GM23248 (cell line): ENCODE measurements at regions not wholly inside any gene's neighbourhood (a gene's known extent, or its start where the extent isn't known, plus 50 kb on each side); places are given as distances from the start of the nearest gene placed in this dataset.

Experiments used
- DNase-seq: peaks from one replicate; pipeline ENCODE4 v3.0.0-alpha.2; 2015
- H2AFZ ChIP-seq: fragments of 200-600 bp; sonication (generic); 2 replicates; pipeline ENCODE4 v1.6.1; 2016; ENCODE audit warnings: antibody characterized with exemption
- H3F3A ChIP-seq: fragments of 200-600 bp; sonication (generic); 2 replicates; pipeline ENCODE4 v1.6.1; 2016; ENCODE audit warnings: mild to moderate bottlenecking, antibody characterized with exemption, mixed run types; ENCODE audit not compliant: insufficient read depth
- H3K27ac ChIP-seq: fragments of 200-600 bp; sonication (generic); 2 replicates; pipeline ENCODE4 v1.5.1; 2016; ENCODE audit warnings: mild to moderate bottlenecking
- H3K27me3 ChIP-seq: fragments of 200-600 bp; sonication (generic); replicated peaks from 2 replicates; pipeline ENCODE4 v1.6.1; 2016; ENCODE audit warnings: mild to moderate bottlenecking; ENCODE audit not compliant: insufficient read depth
- H3K36me3 ChIP-seq: fragments of 200-600 bp; sonication (generic); 2 replicates; pipeline ENCODE4 v1.6.1; 2016; ENCODE audit warnings: low read depth, mild to moderate bottlenecking
- H3K4me1 ChIP-seq: fragments of 200-600 bp; sonication (generic); 2 replicates; pipeline ENCODE4 v1.6.1; 2016; ENCODE audit warnings: mild to moderate bottlenecking; ENCODE audit not compliant: insufficient read depth
- H3K4me2 ChIP-seq: fragments of 200-600 bp; sonication (generic); one replicate; pipeline ENCODE4 v1.6.1; 2016; ENCODE audit warnings: mild to moderate bottlenecking; ENCODE audit not compliant: unreplicated experiment
- H3K4me3 ChIP-seq: fragments of 200-600 bp; sonication (generic); 2 replicates; pipeline ENCODE4 v1.5.1; 2016; ENCODE audit warnings: mild to moderate bottlenecking
- H3K79me2 ChIP-seq: fragments of 200-600 bp; sonication (generic); 2 replicates; pipeline ENCODE4 v1.6.1; 2016; ENCODE audit warnings: mild to moderate bottlenecking; ENCODE audit not compliant: insufficient read depth
- H3K9ac ChIP-seq: fragments of 200-600 bp; sonication (generic); 2 replicates; pipeline ENCODE4 v1.6.1; 2016; ENCODE audit warnings: mild to moderate bottlenecking
- H3K9me2 ChIP-seq: fragments of 200-600 bp; sonication (generic); 2 replicates; pipeline ENCODE4 v1.6.1; 2016; ENCODE audit warnings: mixed run types, mild to moderate bottlenecking, moderate library complexity; ENCODE audit not compliant: insufficient read depth
- H3K9me3 ChIP-seq: fragments of 200-600 bp; sonication (generic); one replicate; pipeline ENCODE4 v1.6.1; 2017; ENCODE audit warnings: low read depth
- H4K20me1 ChIP-seq: fragments of 200-600 bp; sonication (generic); 2 replicates; pipeline ENCODE4 v1.6.0; 2016; ENCODE audit not compliant: insufficient read depth
- EZH2 ChIP-seq: fragments of 200-600 bp; sonication (generic); IDR thresholded peaks from 2 replicates; pipeline ENCODE4 v1.6.1; 2018; ENCODE audit warnings: antibody characterized with exemption, mild to moderate bottlenecking; ENCODE audit not compliant: insufficient read depth, poor library complexity, severe bottlenecking
- EZH2phosphoT487 ChIP-seq: fragments of 200-600 bp; sonication (generic); IDR thresholded peaks from 2 replicates; pipeline ENCODE4 v1.6.1; 2018; ENCODE audit warnings: antibody characterized with exemption, moderate library complexity, mild to moderate bottlenecking, low read depth; ENCODE audit not compliant: insufficient read depth
- WGBS, 2 experiments: methylation state at CpG; one replicate each; pipeline ENCODE4 v1.1.6; 2015 to 2017; ENCODE audit warnings: low lambda C conversion rate in 2 of 2, low coverage in 1 of 2; ENCODE audit errors: missing lambda C conversion rate in 2 of 2; 5-methylcytosine and 5-hydroxymethylcytosine counted together
- in situ Hi-C: fragments of 300-500 bp; cut with MboI; formaldehyde crosslinking; loops from 2 replicates; pipeline ENCODE4 v1.15.0; 2020

DNA sequence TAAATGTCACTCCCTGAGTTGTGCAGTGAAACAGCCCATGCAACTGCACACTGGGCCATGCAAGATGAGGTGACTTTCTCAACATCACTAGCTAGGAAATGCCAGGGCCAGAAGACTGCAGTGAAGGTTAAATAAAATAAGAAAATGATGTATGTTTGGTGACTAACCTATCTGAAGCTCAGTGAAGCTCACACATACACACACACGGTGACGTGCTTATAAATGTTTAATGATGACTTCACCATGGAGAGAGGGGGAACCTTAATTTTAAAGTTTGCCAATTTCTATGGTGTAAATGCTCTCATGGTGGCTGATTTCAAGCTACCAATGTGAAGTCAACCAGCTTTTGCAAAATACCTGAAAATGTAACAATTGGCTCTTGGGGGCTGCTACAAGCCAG, 166.4 kb downstream of the MAF start:
- Histone ChIP-seq H3K4me3 (no peak overlapping the region), H2AFZ (no peak overlapping the region), H3K4me1 (no peaks in the 10 kb centered on the region), H3K36me3 (no peaks in the 10 kb centered on the region), H3K9me3 (no peaks in the 10 kb centered on the region), H3K27me3 (no peaks in the 10 kb centered on the region), H3K79me2 (no peaks in the 10 kb centered on the region), H3K9me2 (no peaks in the 10 kb centered on the region), H3K9ac (no peak overlapping the region), H3K4me2 (no peak overlapping the region), H3K27ac (no peak overlapping the region), H4K20me1 (no peaks in the 10 kb centered on the region), H3F3A (no peaks in the 10 kb centered on the region)
- in situ Hi-C loops, result no loop called here
- no peak for TF ChIP-seq EZH2phosphoT487
- no peak for TF ChIP-seq EZH2
- DNase-seq, result no peak
- WGBS, 2 experiments, result 37 to 44% methylated on average over 2 of the region's 2 CpGs

DNA sequence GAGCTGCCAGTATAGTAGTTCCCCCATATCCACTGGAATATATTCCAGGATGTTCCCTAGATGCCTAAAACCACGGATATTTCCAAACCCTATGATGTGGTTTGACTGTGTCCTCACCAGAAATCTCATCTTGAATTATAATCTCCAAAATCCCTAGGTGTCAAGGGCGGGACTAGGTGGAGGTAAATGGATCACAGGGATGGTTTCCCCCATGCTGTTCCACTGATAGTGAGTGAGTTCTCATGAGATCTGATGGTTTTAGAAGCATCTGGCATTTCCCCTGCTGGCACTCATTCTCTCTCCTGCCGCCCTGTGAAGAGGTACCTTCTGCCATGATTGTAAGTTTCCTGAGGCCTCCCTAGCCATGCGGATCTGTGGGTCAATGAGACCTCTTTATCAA, 168.6 kb downstream of the MAF start:
- no peaks in the 10 kb centered on the region for H3K27me3 ChIP-seq
- WGBS, 2 experiments, result 35 to 36% methylated on average over 4 of the region's 4 CpGs
- H3K4me3 ChIP-seq, result no peak overlapping the region
- no peak overlapping the region for H3K9ac ChIP-seq
- no peaks in the 10 kb centered on the region for H3K9me2 ChIP-seq
- TF ChIP-seq EZH2phosphoT487 (no peak), EZH2 (no peak)
- H3K4me1 ChIP-seq, result no peaks in the 10 kb centered on the region
- in situ Hi-C loops, result no loop called here
- no peak overlapping the region for H3K4me2 ChIP-seq
- no peaks in the 10 kb centered on the region for H3K9me3 ChIP-seq
- H4K20me1 ChIP-seq, result no peaks in the 10 kb centered on the region
- H3F3A ChIP-seq, result no peaks in the 10 kb centered on the region
- H2AFZ ChIP-seq, result no peak overlapping the region
- H3K27ac ChIP-seq, result no peak overlapping the region
- H3K36me3 ChIP-seq, result no peaks in the 10 kb centered on the region
- DNase-seq, result no peak
- H3K79me2 ChIP-seq, result no peaks in the 10 kb centered on the region

DNA sequence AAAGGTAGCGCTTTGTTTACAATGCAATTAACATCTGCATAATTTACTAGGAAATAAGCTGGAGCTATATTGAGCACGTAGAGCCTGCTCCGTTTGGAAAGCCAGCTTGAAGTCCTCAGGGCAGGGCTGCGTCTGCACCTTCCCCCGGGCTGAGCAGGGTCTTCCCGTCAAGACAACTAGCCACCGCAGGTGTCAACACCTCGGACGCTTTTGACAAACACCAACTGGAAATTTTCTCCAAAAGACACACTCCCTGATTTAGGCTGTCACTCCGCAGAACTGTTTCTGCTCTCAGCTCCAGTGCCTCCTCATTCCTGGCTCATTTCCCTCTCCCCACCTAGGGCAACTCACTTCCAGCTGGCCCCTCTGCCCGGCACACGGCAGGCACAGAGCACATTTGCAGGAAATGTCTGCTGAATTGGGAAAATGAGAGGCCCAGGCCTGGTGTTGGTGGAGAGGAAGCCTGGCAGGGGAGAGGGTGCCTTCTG, 170.3 kb downstream of the MAF start:
- in situ Hi-C loops, result no loop called here
- no peak overlapping the region for H2AFZ ChIP-seq

DNA sequence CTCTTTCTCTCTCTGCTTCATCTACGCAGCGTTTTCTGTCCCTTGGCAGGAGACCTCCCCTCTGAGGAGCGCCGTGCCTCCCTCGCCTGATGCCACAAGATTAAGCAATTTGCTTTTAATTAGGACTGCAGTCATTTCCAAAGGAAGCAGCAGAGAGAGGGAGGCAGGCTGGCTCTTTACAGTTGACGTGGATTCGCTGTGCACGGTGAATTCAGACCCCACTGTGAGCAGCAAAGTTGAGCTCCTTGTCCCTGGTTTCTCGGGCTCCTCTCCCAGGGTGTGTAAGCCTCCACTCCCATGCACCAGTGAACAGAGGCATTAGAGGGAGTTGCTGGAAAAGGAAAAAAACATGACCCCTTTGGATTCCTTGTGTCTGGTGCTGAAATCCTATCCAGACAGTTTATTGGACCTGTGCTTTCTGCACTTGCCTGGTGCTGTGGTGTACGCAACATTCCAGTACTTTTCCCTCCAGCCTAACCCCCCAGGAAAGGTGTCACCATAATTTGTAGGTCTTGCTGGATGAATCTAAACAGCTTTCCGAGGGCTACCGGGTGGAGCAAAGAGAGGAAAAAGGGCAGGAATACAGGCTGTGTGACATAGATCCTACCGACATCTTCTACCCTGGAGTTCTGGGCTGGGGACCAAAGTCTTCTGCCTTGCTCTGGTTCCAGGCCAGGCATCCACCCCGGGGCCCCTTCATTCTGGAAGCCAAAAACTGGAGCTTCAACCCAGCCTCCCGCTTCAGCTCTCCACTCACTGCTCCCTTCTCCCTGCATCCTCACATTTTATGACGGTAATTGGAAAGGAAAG, 171.0 kb downstream of the MAF start:
- no peak overlapping the region for H3K27ac ChIP-seq

More for the DNA sequence above, 170.3 kb downstream of the MAF start:
- Histone ChIP-seq H3K9me3 (no peaks in the 10 kb centered on the region), H3K9ac (no peak overlapping the region), H3K4me2 (no peak overlapping the region), H3K9me2 (no peaks in the 10 kb centered on the region), H3K79me2 (no peaks in the 10 kb centered on the region), H3K4me3 (no peak overlapping the region), H3K4me1 (no peaks in the 10 kb centered on the region), H4K20me1 (no peaks in the 10 kb centered on the region), H3K36me3 (no peaks in the 10 kb centered on the region), H3K27ac (no peak overlapping the region), H3K27me3 (no peaks in the 10 kb centered on the region), H3F3A (no peaks in the 10 kb centered on the region)
- 24% methylated on average over 12 of the region's 12 CpGs for WGBS, 2 experiments
- TF ChIP-seq EZH2phosphoT487 (no peak), EZH2 (no peak)
- DNase-seq, result no peak

More for the DNA sequence above, 171.0 kb downstream of the MAF start:
- Histone ChIP-seq H3K79me2 (no peaks in the 10 kb centered on the region), H3K4me2 (no peak overlapping the region), H2AFZ (no peak overlapping the region), H3K9me2 (no peaks in the 10 kb centered on the region), H3K4me1 (no peaks in the 10 kb centered on the region), H3K4me3 (no peak overlapping the region), H3K36me3 (no peaks in the 10 kb centered on the region), H4K20me1 (no peaks in the 10 kb centered on the region), H3K9me3 (no peaks in the 10 kb centered on the region), H3K9ac (no peak overlapping the region), H3K27me3 (no peaks in the 10 kb centered on the region), H3F3A (no peaks in the 10 kb centered on the region)
- TF ChIP-seq EZH2 (no peak), EZH2phosphoT487 (no peak)
- in situ Hi-C loops, result no loop called here
- 1 to 2% methylated on average over 16 of the region's 16 CpGs for WGBS, 2 experiments
- DNase-seq, result no peak
